GM21576 (cell line): ENCODE measurements at regions not wholly inside any gene's neighbourhood (a gene's known extent, or its start where the extent isn't known, plus 50 kb on each side); places are given as distances from the start of the nearest gene placed in this dataset.

ENCODE experiments used
- ATAC-seq: cut with Tn5 transposase; IDR thresholded peaks from one replicate; pipeline ENCODE4 v1.9.1; 2021; ENCODE audit warnings: mild to moderate bottlenecking, moderate library complexity; ENCODE audit not compliant: unreplicated experiment

DNA sequence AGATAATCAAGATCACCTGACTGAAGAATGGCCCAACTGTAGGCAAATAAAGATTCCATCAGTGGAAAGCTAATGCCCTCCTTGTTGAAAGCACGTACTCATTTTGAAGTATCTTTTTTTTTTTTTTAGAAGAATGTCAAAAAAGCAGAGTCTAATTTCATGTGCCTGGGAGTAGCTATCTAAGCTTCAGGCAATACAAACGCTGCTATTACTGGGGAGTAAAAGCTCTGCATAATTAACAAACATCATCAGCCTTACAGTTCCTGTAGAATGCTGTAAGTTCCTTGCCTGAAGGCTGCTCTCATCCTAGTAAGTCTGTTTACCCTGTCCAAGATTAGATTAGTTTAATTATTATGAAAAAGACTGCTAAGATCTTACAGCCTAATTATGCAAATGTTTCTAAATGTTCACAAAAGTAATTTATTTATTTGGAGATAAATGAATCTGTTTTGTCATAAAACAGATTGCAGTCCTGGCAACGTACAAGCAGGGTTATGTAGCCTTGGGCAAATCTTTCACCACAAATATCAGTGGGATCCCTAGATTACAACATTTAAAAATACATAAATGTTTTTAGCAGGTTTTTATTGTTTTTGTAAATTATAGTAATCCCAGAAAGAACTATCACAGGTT, 451.3 kb upstream of the AGTR1 start:
- no peak for ATAC-seq

GRCh38 chr3:148253713-148254112, 444.0 kb upstream of the AGTR1 start:
- ATAC-seq: no peak

- ATAC-seq: no peak
These were observed 443.3 kb upstream of the AGTR1 start for GRCh38 chr3:148254402-148254801.

GRCh38 chr3:148255981-148256969, 441.4 kb upstream of the AGTR1 start:
- ATAC-seq: no peak

DNA sequence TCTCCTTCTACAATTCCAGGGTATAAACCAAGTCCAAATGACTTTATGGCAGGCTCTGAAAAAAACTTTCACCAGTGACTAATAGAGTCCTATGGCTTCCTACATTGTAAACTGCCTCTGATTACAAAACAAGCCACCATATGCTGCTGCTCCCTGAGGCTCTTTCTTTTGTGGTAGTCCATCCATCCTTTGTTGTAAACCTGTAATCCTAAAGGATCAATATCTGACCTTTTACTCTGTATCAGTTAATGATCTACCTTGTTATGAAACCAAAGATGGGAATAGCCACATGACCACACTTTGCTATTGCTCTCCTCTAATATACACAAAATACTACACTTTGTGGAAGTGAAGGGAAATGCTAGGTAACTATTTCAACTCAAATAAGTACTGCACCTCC, 434.7 kb upstream of the AGTR1 start:
- ATAC-seq: no peak

- no peak for ATAC-seq
These were observed 431.9 kb upstream of the AGTR1 start for GRCh38 chr3:148265841-148266240.

DNA sequence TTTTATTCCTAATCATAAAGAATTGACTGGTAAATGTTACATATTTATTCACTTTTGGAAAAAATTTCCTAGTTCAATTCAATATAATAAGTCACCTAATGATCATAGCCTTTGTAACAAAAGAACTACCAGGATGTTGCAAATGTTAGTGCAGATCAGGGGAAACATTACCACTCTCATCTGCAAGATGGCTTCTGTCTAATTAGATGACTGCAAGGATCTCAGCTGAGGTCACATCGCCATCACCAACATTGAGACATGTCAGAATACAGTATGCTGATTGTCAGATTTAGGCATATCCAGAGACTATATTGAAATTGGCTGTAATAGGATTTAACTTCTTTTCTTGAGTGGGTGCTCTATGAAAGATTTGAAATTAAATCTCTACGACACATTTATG, 431.4 kb upstream of the AGTR1 start:
- ATAC-seq: no peak

DNA sequence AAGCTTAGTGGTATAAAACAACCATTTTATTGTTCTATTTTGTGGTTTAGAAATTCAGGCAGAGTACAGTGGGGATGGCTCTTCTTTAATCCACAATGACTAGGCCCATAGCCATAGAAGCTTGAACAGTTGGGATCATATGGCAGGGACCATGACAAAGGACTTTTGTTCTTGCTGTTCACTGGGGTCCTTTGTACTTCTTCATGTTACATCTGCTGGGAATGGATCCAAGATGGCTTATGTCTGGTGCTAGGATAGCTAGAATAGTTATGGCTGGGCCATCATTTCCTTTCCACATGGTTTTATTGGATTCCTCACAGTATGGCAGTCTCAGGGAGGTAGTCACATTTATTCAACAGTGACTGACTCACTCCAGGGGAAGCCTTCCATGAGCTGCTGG, 427.9 kb upstream of the AGTR1 start:
- no peak for ATAC-seq

GRCh38 chr3:148280623-148281242, 417.0 kb upstream of the AGTR1 start:
- no peak for ATAC-seq

GRCh38 chr3:148289159-148289558, 408.5 kb upstream of the AGTR1 start:
- no peak for ATAC-seq

GRCh38 chr3:148297013-148297412, 400.7 kb upstream of the AGTR1 start:
- no peak for ATAC-seq

- ATAC-seq: peak; percentile 52
These were observed 390.3 kb upstream of the AGTR1 start for GRCh38 chr3:148307443-148307843.

GRCh38 chr3:148309390-148310035, 388.2 kb upstream of the AGTR1 start:
- ATAC-seq: peak; percentile 87

- ATAC-seq: no peak
These were observed 381.9 kb upstream of the AGTR1 start for GRCh38 chr3:148315756-148316155.

GRCh38 chr3:148318240-148318639, 379.5 kb upstream of the AGTR1 start:
- ATAC-seq: no peak

- ATAC-seq: peak; percentile 95
These were observed 378.4 kb upstream of the AGTR1 start for GRCh38 chr3:148319161-148319915.

- ATAC-seq: no peak
These were observed 377.7 kb upstream of the AGTR1 start for GRCh38 chr3:148319960-148320359.

DNA sequence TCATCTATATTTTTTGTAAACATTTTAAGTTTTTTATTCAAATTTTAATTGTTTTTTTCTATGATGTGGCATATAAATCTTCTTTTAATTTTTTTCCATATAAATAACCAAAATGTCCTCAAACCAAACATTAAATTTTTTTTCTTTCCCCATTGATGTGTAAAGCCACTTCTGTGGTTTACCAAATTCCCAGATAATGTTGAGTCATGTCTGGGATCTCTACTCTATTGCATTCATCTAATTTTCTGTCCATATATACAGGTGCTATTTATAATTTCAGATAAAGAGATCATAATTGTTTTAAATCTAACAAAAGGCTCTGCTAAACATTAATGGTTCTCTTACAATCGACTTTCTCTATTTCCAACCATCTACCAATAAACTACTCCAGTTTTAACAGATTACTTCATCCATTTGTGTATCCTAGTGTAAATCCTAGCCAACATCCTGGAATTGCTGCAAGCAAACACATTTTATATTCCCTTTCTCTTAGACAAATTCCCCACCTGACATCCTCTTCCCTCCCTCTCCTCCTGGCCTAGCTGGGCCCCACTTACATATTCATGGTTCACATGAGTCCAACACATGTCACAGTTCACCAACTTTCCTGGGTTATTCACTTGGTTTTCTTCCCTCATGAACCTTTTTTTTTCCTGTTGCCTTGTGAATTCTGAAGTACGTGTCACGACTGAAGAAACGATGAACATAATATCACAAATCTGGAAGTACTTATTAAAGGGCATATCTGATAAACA, 368.0 kb upstream of the AGTR1 start:
- no peak for ATAC-seq

- no peak for ATAC-seq
These were observed 367.2 kb upstream of the AGTR1 start for GRCh38 chr3:148330542-148330941.
